ENCODE measurements at regions not wholly inside any gene's neighbourhood (a gene's known extent, or its start where the extent isn't known, plus 50 kb on each side); places are given as distances from the start of the nearest gene placed in this dataset.

- no peak overlapping the region for H3K4me3 ChIP-seq (ENCODE audit: low read depth, low read length)
- peak; percentile 65 for DNase-seq (ENCODE audit: low read depth)
- TF ChIP-seq CTCF (IDR thresholded peaks at IDR 0.05; ENCODE audit: insufficient read depth, low read length) = no peak
Observed at GRCh38 chr1:162942916-162943559, 82.1 kb upstream of the CCDC190 start.

- no peak for TF ChIP-seq CTCF (IDR thresholded peaks at IDR 0.05; ENCODE audit: insufficient read depth, low read length)
- H3K4me3 ChIP-seq (ENCODE audit: low read depth, low read length) = no peak overlapping the region
- no peak for DNase-seq (ENCODE audit: low read depth)
Observed at GRCh38 chr1:162941024-162941423, 80.0 kb upstream of the CCDC190 start.

- no peak for TF ChIP-seq CTCF (IDR thresholded peaks at IDR 0.05; ENCODE audit: insufficient read depth, low read length)
- DNase-seq (ENCODE audit: low read depth) = no peak
- no peak overlapping the region for H3K4me3 ChIP-seq (ENCODE audit: low read depth, low read length)
Observed at GRCh38 chr1:162939035-162939434, 78.1 kb upstream of the CCDC190 start.

- no peak overlapping the region for H3K4me3 ChIP-seq (ENCODE audit: low read depth, low read length)
- peak; percentile 20 for DNase-seq (ENCODE audit: low read depth)
- no peak for TF ChIP-seq CTCF (IDR thresholded peaks at IDR 0.05; ENCODE audit: insufficient read depth, low read length)
Observed at GRCh38 chr1:162937716-162938395, 76.9 kb upstream of the CCDC190 start.

GRCh38 chr1:162930976-162931560 lies 70.1 kb upstream of the CCDC190 start:
- no peak overlapping the region for H3K4me3 ChIP-seq (ENCODE audit: low read depth, low read length)
- no peak for TF ChIP-seq CTCF (IDR thresholded peaks at IDR 0.05; ENCODE audit: insufficient read depth, low read length)
- DNase-seq (ENCODE audit: low read depth) = peak; percentile 42

- no peak overlapping the region for H3K4me3 ChIP-seq (ENCODE audit: low read depth, low read length)
- no peak for TF ChIP-seq CTCF (IDR thresholded peaks at IDR 0.05; ENCODE audit: insufficient read depth, low read length)
- DNase-seq (ENCODE audit: low read depth) = no peak
Observed at GRCh38 chr1:162930532-162930931, 69.6 kb upstream of the CCDC190 start.

Measured in fibroblast of the aortic adventitia (primary cell).